Endothelial cell of umbilical vein (primary cell): ENCODE measurements at regions not wholly inside any gene's neighbourhood (a gene's known extent, or its start where the extent isn't known, plus 50 kb on each side); places are given as distances from the start of the nearest gene placed in this dataset.

Experiments
- BruUV-seq: library from RNA; stranded (reverse); fragments of 400-500 nt; replicated peaks from 2 replicates; lab custom pipeline; 2021; lab: Mats Ljungman, UMichigan
- CTCF ChIA-PET: fragments of 300-600, 350-600 bp; sonication (Branson Sonifier 250); formaldehyde crosslinking; loops from one replicate; lab custom pipeline; 2021; ENCODE audit warnings: antibody characterized with exemption, inconsistent platforms; lab: Charles Lee
- POLR2A ChIA-PET: fragments of 300-600, 350-600 bp; sonication (Branson Sonifier 250); formaldehyde crosslinking; loops from one replicate; lab custom pipeline; 2021; ENCODE audit warnings: antibody characterized with exemption, inconsistent platforms; lab: Charles Lee
- DNase-seq: peaks from one replicate; pipeline ENCODE4 v3.0.0-alpha.2; 2011; ENCODE audit warnings: low read depth, low spot score
- FAIRE-seq: peaks from 2 replicates; lab custom pipeline; 2011; peaks lifted over from hg19 to GRCh38; lab: Jason Lieb, UNC
- H2AFZ ChIP-seq: 2 replicates; pipeline ENCODE4 v1.6.0; 2012; ENCODE audit warnings: low read depth, low read length, control low read depth, inconsistent platforms
- H3K27ac ChIP-seq: 2 replicates; pipeline ENCODE4 v1.5.1; 2011; ENCODE audit warnings: low read depth, mild to moderate bottlenecking, control low read depth, low read length, moderate library complexity; ENCODE audit not compliant: insufficient read depth
- H3K27me3 ChIP-seq, 2 experiments: 2 replicates each; pipeline versions ENCODE4 v1.6.0 to v1.6.1; 2011; ENCODE audit warnings: low read length in 2 of 2, mixed read lengths in 1 of 2; ENCODE audit not compliant: control insufficient read depth in 2 of 2, insufficient read depth in 2 of 2
- H3K36me3 ChIP-seq, 2 experiments: 2 replicates in 1 of 2; 3 replicates in 1 of 2; pipeline ENCODE4 v1.5.1; 2011; ENCODE audit warnings: low read length in 2 of 2, mild to moderate bottlenecking in 1 of 2, moderate library complexity in 1 of 2; ENCODE audit not compliant: control insufficient read depth in 2 of 2, insufficient read depth in 2 of 2; ENCODE audit errors: extremely low read depth in 1 of 2
- H3K4me1 ChIP-seq: 3 replicates; pipeline ENCODE4 v1.5.1; 2011; ENCODE audit warnings: mild to moderate bottlenecking, low read length; ENCODE audit not compliant: control insufficient read depth, insufficient read depth; ENCODE audit errors: extremely low read depth
- H3K4me2 ChIP-seq: 2 replicates; pipeline ENCODE4 v1.6.1; 2011; ENCODE audit warnings: low read length, control low read depth, mixed read lengths; ENCODE audit not compliant: insufficient read depth
- H3K4me3 ChIP-seq, 3 experiments: fragments of 200-600 bp in 1 of 3; sonication (generic), shearing (Covaris generic) in 1 of 3; replicated peaks in 1 of 3; 2 replicates each; pipeline ENCODE4 v1.5.1; 2011 to 2016; ENCODE audit warnings: control low read depth in 3 of 3, low read length in 3 of 3, mild to moderate bottlenecking in 2 of 3, inconsistent platforms in 1 of 3, low read depth in 1 of 3, moderate library complexity in 1 of 3; ENCODE audit not compliant: insufficient read depth in 1 of 3
- H3K79me2 ChIP-seq: 2 replicates; pipeline ENCODE4 v1.6.0; 2012; ENCODE audit warnings: low read length, inconsistent platforms; ENCODE audit not compliant: control insufficient read depth, insufficient read depth
- H3K9ac ChIP-seq: replicated peaks from 2 replicates; pipeline ENCODE3; 2011; ENCODE audit warnings: low read length, control low read depth; ENCODE audit not compliant: insufficient read depth; ENCODE audit errors: extremely low read depth
- H3K9me1 ChIP-seq: replicated peaks from 3 replicates; pipeline ENCODE4 v1.6.0; 2011; ENCODE audit warnings: mild to moderate bottlenecking, low read length; ENCODE audit not compliant: control insufficient read depth, insufficient read depth; ENCODE audit errors: extremely low read depth
- H3K9me3 ChIP-seq: replicated peaks from 2 replicates; pipeline ENCODE4 v1.5.1; 2012; ENCODE audit warnings: low read length, inconsistent platforms; ENCODE audit not compliant: control insufficient read depth, insufficient read depth
- H4K20me1 ChIP-seq: replicated peaks from 2 replicates; pipeline ENCODE3; 2011; ENCODE audit warnings: mild to moderate bottlenecking, low read length; ENCODE audit not compliant: control insufficient read depth, insufficient read depth; ENCODE audit errors: extremely low read depth
- EZH2 ChIP-seq: IDR thresholded peaks from 2 replicates; pipeline ENCODE4 v1.6.1; 2012; ENCODE audit warnings: borderline replicate concordance, low read depth, mild to moderate bottlenecking, moderate library complexity, low read length, inconsistent platforms; ENCODE audit not compliant: severe bottlenecking
- FOS ChIP-seq: IDR thresholded peaks from 2 replicates; pipeline ENCODE4 v1.6.1; 2011; ENCODE audit warnings: mild to moderate bottlenecking, low read length, moderate library complexity, borderline replicate concordance; ENCODE audit not compliant: insufficient read depth
- GATA2 ChIP-seq: IDR thresholded peaks from 2 replicates; pipeline ENCODE4 v1.7.0; 2011; ENCODE audit warnings: low read depth, mild to moderate bottlenecking, moderate library complexity, mixed read lengths, low read length; ENCODE audit not compliant: insufficient read length, insufficient read depth
- JUN ChIP-seq: IDR thresholded peaks from 2 replicates; pipeline ENCODE4 v1.6.1; 2011; ENCODE audit warnings: borderline replicate concordance, low read depth; ENCODE audit not compliant: insufficient read length, insufficient read depth
- MAX ChIP-seq: IDR thresholded peaks from 2 replicates; pipeline ENCODE4 v1.6.1; 2011; ENCODE audit not compliant: insufficient read depth, insufficient read length
- MYC ChIP-seq: IDR thresholded peaks from one replicate; pipeline ENCODE4 v1.6.1; 2011; ENCODE audit warnings: mild to moderate bottlenecking, low read depth, low read length
- POLR2A ChIP-seq: IDR thresholded peaks from 2 replicates; pipeline ENCODE4 v1.6.1; 2012; ENCODE audit warnings: low read depth, mild to moderate bottlenecking, control low read depth, low read length
- POLR2AphosphoS5 ChIP-seq: IDR thresholded peaks from 2 replicates; pipeline ENCODE4 v1.6.1; 2012; ENCODE audit warnings: low read depth, mild to moderate bottlenecking, control low read depth, low read length, moderate library complexity; ENCODE audit not compliant: insufficient read depth
- dilution Hi-C: fragments of 300-500 bp; cut with MboI; formaldehyde crosslinking; loops from one replicate; pipeline ENCODE4 v1.15.0; 2019; ENCODE audit warnings: low sequenced_read_pairs; ENCODE audit not compliant: extremely low pct_ligation_motif_present
- intact Hi-C: fragments of 100-400 bp; cut with micrococcal nuclease; formaldehyde crosslinking; loops from one replicate; pipeline ENCODE4 v1.10.0; 2022
- TF ChIP-seq, protein P1 (sequence below), 2 donors: IDR thresholded peaks; 1 replicate in 1 of 2; 2 replicates in 1 of 2; pipeline ENCODE4 v1.5.1; 2011; ENCODE audit warnings: low read length in 2 of 2, mild to moderate bottlenecking in 2 of 2, moderate library complexity in 2 of 2, control low read depth in 1 of 2, inconsistent platforms in 1 of 2, low read depth in 1 of 2; ENCODE audit not compliant: insufficient read depth in 1 of 2; ENCODE audit errors: extremely low read depth in 1 of 2

DNA sequence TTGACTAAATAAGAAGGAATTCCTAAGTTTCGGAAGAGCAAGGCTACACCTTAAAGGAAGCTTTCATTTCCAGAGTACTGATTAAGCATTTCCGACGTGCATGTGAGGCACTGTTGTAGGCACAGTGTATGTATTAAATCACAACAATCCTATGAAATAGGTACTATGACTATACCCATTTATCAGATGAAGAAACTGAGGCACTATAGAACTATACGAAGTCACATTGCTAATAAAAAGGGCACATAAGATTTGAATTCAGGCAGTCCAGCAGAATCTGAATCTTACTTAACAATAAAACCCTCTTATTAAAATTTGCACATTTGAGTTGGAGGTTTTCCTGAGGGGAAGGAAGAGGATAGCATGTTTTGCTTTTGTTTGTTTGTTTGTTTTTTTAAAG is 243.5 kb upstream of the FANCL start:
- H3K79me2 ChIP-seq = no peaks in the 10 kb centered on the region
- no peaks in the 10 kb centered on the region for H3K36me3 ChIP-seq
- no peaks in the 10 kb centered on the region for H4K20me1 ChIP-seq
- ChIA-PET CTCF (no interaction called here), POLR2A (no interaction called here)
- peaks cover 0 to 1% of the 10 kb centered on the region in 2 experiments for H3K27me3 ChIP-seq
- H3K9me1 ChIP-seq = no peaks in the 10 kb centered on the region
- H3K4me1 ChIP-seq = no peaks in the 10 kb centered on the region
- BruUV-seq = no TSS peak
- intact Hi-C loops = no loop called here
- no peaks in the 10 kb centered on the region for H3K9me3 ChIP-seq
- no peak overlapping the region for H3K4me3 ChIP-seq
- H3K4me2 ChIP-seq = no peak overlapping the region
- H3K9ac ChIP-seq = no peak overlapping the region
- dilution Hi-C loops = no loop called here
- FAIRE-seq = no peak
- H2AFZ ChIP-seq = no peak overlapping the region
- DNase-seq = no peak
- TF ChIP-seq MAX = no peak
- no peak for TF ChIP-seq FOS
- TF ChIP-seq POLR2A = no peak
- no peak for TF ChIP-seq GATA2
- no peak for TF ChIP-seq JUN
- no peak for TF ChIP-seq POLR2AphosphoS5
- TF ChIP-seq MYC = no peak
- no peak for TF ChIP-seq EZH2
- no peak overlapping the region for H3K27ac ChIP-seq

GRCh38 chr2:58484221-58484620 is 243.1 kb upstream of the FANCL start:
- BruUV-seq = no TSS peak
- intact Hi-C loops (no loop called here), dilution Hi-C loops (no loop called here)
- H3K27ac ChIP-seq = no peak overlapping the region
- ChIA-PET CTCF (no interaction called here), POLR2A (no interaction called here)
- TF ChIP-seq EZH2 = no peak
- no peak for TF ChIP-seq MYC
- TF ChIP-seq POLR2A = no peak
- TF ChIP-seq, protein P1, sequence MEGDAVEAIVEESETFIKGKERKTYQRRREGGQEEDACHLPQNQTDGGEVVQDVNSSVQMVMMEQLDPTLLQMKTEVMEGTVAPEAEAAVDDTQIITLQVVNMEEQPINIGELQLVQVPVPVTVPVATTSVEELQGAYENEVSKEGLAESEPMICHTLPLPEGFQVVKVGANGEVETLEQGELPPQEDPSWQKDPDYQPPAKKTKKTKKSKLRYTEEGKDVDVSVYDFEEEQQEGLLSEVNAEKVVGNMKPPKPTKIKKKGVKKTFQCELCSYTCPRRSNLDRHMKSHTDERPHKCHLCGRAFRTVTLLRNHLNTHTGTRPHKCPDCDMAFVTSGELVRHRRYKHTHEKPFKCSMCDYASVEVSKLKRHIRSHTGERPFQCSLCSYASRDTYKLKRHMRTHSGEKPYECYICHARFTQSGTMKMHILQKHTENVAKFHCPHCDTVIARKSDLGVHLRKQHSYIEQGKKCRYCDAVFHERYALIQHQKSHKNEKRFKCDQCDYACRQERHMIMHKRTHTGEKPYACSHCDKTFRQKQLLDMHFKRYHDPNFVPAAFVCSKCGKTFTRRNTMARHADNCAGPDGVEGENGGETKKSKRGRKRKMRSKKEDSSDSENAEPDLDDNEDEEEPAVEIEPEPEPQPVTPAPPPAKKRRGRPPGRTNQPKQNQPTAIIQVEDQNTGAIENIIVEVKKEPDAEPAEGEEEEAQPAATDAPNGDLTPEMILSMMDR (IDR thresholded peaks at IDR 0.05; ENCODE audit: extremely low read depth in 1 of 2, insufficient read depth in 1 of 2, low read depth in 1 of 2, low read length in 2 of 2) = no peak
- TF ChIP-seq MAX = no peak
- TF ChIP-seq FOS = no peak
- TF ChIP-seq GATA2 = no peak
- TF ChIP-seq POLR2AphosphoS5 = no peak
- H3K4me3 ChIP-seq = no peak overlapping the region
- no peaks in the 10 kb centered on the region for H3K36me3 ChIP-seq
- H3K4me2 ChIP-seq = no peak overlapping the region
- DNase-seq = no peak
- no peaks in the 10 kb centered on the region for H3K9me3 ChIP-seq
- FAIRE-seq = no peak
- H3K9ac ChIP-seq = no peak overlapping the region
- peaks cover 0 to 1% of the 10 kb centered on the region in 2 experiments for H3K27me3 ChIP-seq
- no peaks in the 10 kb centered on the region for H3K9me1 ChIP-seq
- no peaks in the 10 kb centered on the region for H4K20me1 ChIP-seq
- H3K79me2 ChIP-seq = no peaks in the 10 kb centered on the region
- no peaks in the 10 kb centered on the region for H3K4me1 ChIP-seq
- no peak overlapping the region for H2AFZ ChIP-seq
